Mammary epithelial cell (primary cell): ENCODE measurements at regions not wholly inside any gene's neighbourhood (a gene's known extent, or its start where the extent isn't known, plus 50 kb on each side); places are given as distances from the start of the nearest gene placed in this dataset.
A peak's percentile ranks its signal among the peaks of the same experiment; 100 is the strongest.

Experiments used
- CTCF ChIP-seq, 2 donors: IDR thresholded peaks in 1 of 2; conservative IDR thresholded peaks in 1 of 2; 2 replicates each; pipeline ENCODE4 v1.5.1; 2011 to 2012; ENCODE audit warnings: inconsistent platforms in 2 of 2, low read length in 2 of 2, mild to moderate bottlenecking in 2 of 2, control low read depth in 1 of 2, low read depth in 1 of 2; ENCODE audit not compliant: insufficient read depth in 1 of 2; ENCODE audit errors: extremely low read depth in 1 of 2
- EZH2 ChIP-seq: IDR thresholded peaks from 2 replicates; pipeline ENCODE4 v1.6.1; 2012; ENCODE audit warnings: low read length, inconsistent platforms, borderline replicate concordance

GRCh38 chr15:62618432-62618831, 424.1 kb upstream of the TPM1 start:
- TF ChIP-seq CTCF (conservative IDR thresholded peaks at IDR 0.05 in 1 of 2, IDR thresholded peaks at IDR 0.05 in 1 of 2; ENCODE audit: extremely low read depth in 1 of 2, insufficient read depth in 1 of 2, low read depth in 1 of 2, low read length in 2 of 2) (peak; percentile 36 to 63), EZH2 (no peak)
